DOHH2 (cell line): ENCODE measurements at regions not wholly inside any gene's neighbourhood (a gene's known extent, or its start where the extent isn't known, plus 50 kb on each side); places are given as distances from the start of the nearest gene placed in this dataset.

Source experiments
- H3F3A ChIP-seq: fragments of 200-600 bp; sonication (generic), shearing (Covaris generic); 2 replicates; pipeline ENCODE4 v1.6.0; 2016; ENCODE audit warnings: antibody characterized with exemption, mild to moderate bottlenecking; ENCODE audit not compliant: control insufficient read depth, insufficient read depth
- H3K27ac ChIP-seq: fragments of 200-600 bp; sonication (generic); 2 replicates; pipeline ENCODE4 v1.5.1; 2014; ENCODE audit warnings: low read depth, mild to moderate bottlenecking, low read length, moderate library complexity
- H3K27me3 ChIP-seq: fragments of 200-600 bp; sonication (generic); 2 replicates; pipeline ENCODE4 v1.6.1; 2014; ENCODE audit warnings: mild to moderate bottlenecking, low read length, mixed read lengths; ENCODE audit not compliant: control insufficient read depth
- H3K36me3 ChIP-seq: fragments of 200-600 bp; sonication (generic); 2 replicates; pipeline ENCODE4 v1.6.1; 2014; ENCODE audit warnings: mild to moderate bottlenecking, low read length, moderate library complexity, mixed read lengths; ENCODE audit not compliant: control insufficient read depth
- H3K4me1 ChIP-seq: fragments of 200-600 bp; sonication (generic); 2 replicates; pipeline ENCODE4 v1.6.1; 2014; ENCODE audit warnings: mild to moderate bottlenecking, low read length, mixed read lengths; ENCODE audit not compliant: control insufficient read depth
- H3K4me2 ChIP-seq: fragments of 200-600 bp; sonication (generic); 2 replicates; pipeline ENCODE4 v1.6.0; 2014; ENCODE audit warnings: mild to moderate bottlenecking, low read length, moderate library complexity
- H3K4me3 ChIP-seq: fragments of 200-600 bp; sonication (generic); 2 replicates; pipeline ENCODE4 v1.5.1; 2014; ENCODE audit warnings: mild to moderate bottlenecking, low read length, mixed read lengths
- H3K79me2 ChIP-seq: fragments of 200-600 bp; sonication (generic); 2 replicates; pipeline ENCODE4 v1.6.1; 2014; ENCODE audit warnings: mild to moderate bottlenecking, low read length, mixed read lengths; ENCODE audit not compliant: control insufficient read depth
- H3K9me2 ChIP-seq: fragments of 200-600 bp; sonication (generic); replicated peaks from 2 replicates; pipeline ENCODE4 v1.6.1; 2014; ENCODE audit warnings: mild to moderate bottlenecking, low read length, mixed read lengths; ENCODE audit not compliant: control insufficient read depth
- H3K9me3 ChIP-seq: fragments of 200-600 bp; sonication (generic); 2 replicates; pipeline ENCODE4 v1.6.1; 2014; ENCODE audit warnings: antibody characterized with exemption, low read length, mixed read lengths; ENCODE audit not compliant: control insufficient read depth, insufficient read depth
- H4K20me1 ChIP-seq: fragments of 200-600 bp; sonication (generic); 2 replicates; pipeline ENCODE4 v1.6.0; 2014; ENCODE audit warnings: low read depth, mild to moderate bottlenecking, antibody characterized with exemption, low read length, moderate library complexity; ENCODE audit not compliant: control insufficient read depth, insufficient read depth
- EZH2phosphoT487 ChIP-seq: fragments of 200-600 bp; sonication (generic); IDR thresholded peaks from 2 replicates; pipeline ENCODE4 v1.6.1; 2017; ENCODE audit warnings: borderline replicate concordance, mild to moderate bottlenecking, antibody characterized with exemption, low read length, moderate library complexity, mixed read lengths
- TF ChIP-seq, protein P1 (sequence below): fragments of 200-600 bp; sonication (generic); IDR thresholded peaks from one replicate; pipeline ENCODE4 v1.5.1; 2014; ENCODE audit warnings: antibody characterized with exemption, mild to moderate bottlenecking, low read depth, low read length; ENCODE audit not compliant: poor library complexity, severe bottlenecking

DNA sequence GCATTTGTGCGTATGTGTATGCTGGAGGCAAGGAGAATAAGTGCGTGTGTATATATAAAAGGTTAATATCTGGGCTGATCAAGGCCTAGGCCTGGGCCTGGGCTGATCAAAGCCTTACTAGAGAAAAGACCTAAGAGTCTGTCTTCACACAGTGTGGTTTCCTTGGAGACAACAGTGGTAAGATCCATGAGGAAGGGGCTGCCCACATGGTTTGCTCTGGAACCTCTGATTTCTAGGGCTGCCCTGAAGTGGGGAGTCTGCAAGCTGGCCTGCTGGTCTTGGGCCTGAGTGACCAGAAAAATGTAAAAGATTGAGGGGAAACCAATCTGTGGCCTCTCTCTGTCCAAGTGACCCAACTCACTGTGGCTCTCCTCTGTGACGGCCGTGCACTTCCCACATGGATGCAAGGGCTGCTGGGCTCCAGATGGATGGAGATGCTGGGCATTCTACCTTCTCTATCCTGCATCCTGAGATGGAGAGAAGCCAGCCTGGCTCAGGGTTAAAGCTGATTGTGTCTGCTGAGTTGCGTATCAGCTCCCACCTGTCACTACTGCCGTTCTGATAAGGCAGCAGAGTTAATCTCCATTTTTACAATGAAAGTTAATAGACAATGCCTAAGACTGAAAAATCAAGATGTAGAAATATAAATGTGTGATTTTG lies 90.3 kb upstream of the NXT1 start:
- Histone ChIP-seq H3K79me2 (no peaks in the 10 kb centered on the region), H3K36me3 (no peaks in the 10 kb centered on the region), H3K9me2 (no peaks in the 10 kb centered on the region), H3K4me2 (no peak overlapping the region), H3K27ac (no peak overlapping the region), H3K4me1 (no peaks in the 10 kb centered on the region), H3K4me3 (no peak overlapping the region), H3K9me3 (no peaks in the 10 kb centered on the region), H3K27me3 (no peaks in the 10 kb centered on the region), H3F3A (no peaks in the 10 kb centered on the region), H4K20me1 (no peaks in the 10 kb centered on the region)
- TF ChIP-seq, protein P1, sequence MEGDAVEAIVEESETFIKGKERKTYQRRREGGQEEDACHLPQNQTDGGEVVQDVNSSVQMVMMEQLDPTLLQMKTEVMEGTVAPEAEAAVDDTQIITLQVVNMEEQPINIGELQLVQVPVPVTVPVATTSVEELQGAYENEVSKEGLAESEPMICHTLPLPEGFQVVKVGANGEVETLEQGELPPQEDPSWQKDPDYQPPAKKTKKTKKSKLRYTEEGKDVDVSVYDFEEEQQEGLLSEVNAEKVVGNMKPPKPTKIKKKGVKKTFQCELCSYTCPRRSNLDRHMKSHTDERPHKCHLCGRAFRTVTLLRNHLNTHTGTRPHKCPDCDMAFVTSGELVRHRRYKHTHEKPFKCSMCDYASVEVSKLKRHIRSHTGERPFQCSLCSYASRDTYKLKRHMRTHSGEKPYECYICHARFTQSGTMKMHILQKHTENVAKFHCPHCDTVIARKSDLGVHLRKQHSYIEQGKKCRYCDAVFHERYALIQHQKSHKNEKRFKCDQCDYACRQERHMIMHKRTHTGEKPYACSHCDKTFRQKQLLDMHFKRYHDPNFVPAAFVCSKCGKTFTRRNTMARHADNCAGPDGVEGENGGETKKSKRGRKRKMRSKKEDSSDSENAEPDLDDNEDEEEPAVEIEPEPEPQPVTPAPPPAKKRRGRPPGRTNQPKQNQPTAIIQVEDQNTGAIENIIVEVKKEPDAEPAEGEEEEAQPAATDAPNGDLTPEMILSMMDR, result no peak

DNA sequence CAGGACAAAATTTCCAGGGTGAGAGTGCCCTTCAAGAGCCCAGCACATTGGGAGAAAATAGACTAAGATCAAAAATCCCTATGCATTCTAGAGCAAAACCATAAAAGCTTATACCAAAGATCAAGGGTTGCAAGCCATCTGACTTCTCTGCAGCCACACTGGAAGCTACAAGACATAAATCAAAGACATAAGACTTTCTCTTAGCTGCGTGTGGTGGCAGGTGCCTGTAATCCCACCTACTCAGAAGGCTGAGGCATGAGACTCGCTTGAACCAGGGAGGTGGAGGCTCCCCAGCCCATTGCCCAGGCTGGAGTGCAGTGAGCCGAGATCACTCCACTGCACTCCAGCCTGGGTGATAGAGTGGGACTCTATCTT lies 91.9 kb upstream of the NXT1 start:
- Histone ChIP-seq H3K27me3 (no peaks in the 10 kb centered on the region), H3K4me3 (no peak overlapping the region), H4K20me1 (no peaks in the 10 kb centered on the region), H3K27ac (no peak overlapping the region), H3K9me3 (no peaks in the 10 kb centered on the region), H3K36me3 (no peaks in the 10 kb centered on the region), H3K79me2 (no peaks in the 10 kb centered on the region), H3F3A (no peaks in the 10 kb centered on the region), H3K9me2 (no peaks in the 10 kb centered on the region), H3K4me1 (no peaks in the 10 kb centered on the region), H3K4me2 (no peak overlapping the region)
- TF ChIP-seq EZH2phosphoT487, result no peak

DNA sequence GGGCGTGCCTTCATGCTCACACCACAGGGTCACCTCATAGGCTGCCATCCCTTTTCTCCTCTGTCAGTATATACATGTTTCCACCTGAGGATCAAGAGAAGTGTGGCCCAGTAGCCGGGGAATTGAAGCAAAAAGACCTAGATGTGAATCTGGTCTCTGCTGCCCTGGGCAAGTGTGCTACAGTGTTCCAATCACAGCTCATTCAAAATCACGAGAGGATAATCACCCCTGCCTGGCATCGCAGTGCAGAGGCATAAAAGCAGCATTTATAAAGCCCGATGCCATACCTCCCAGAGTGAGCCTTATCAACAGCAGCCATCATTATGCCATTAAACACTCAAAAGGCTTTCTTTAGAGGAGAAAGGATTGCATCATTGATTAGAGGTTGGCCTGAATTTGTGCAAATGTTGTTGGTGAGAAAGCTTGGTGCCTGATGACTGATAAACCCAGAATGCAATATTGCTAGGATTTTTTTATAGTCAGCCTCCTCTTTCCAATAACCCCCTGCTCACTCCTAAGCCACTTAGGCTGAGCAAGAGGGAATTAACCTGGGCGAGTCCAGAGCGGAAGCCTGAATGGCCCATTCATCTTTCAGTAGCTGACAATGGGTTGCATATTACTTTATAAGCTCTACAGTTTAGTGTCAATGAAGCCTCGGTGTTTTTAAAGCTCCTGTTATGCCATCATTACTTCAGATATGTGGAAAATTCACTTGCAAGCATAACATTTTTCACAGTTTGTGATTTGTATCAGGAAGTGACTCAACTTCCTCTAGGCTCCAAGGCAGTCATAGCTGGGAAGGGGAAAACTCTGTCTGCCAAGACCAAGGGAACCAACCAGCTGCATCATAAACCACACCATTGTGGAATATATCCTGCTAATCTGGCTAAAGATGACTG lies 92.5 kb upstream of the NXT1 start:
- Histone ChIP-seq H4K20me1 (no peaks in the 10 kb centered on the region), H3K27ac (no peak overlapping the region), H3K9me3 (no peaks in the 10 kb centered on the region), H3K27me3 (no peaks in the 10 kb centered on the region), H3K9me2 (no peaks in the 10 kb centered on the region), H3K4me1 (no peaks in the 10 kb centered on the region), H3K4me3 (no peak overlapping the region), H3K79me2 (no peaks in the 10 kb centered on the region), H3F3A (no peaks in the 10 kb centered on the region), H3K36me3 (no peaks in the 10 kb centered on the region), H3K4me2 (no peak overlapping the region)
- TF ChIP-seq, protein P1, result no peak
- TF ChIP-seq EZH2phosphoT487, result no peak
